ENCODE measurements at regions not wholly inside any gene's neighbourhood (a gene's known extent, or its start where the extent isn't known, plus 50 kb on each side); places are given as distances from the start of the nearest gene placed in this dataset.

GRCh38 chr3:72129501-72130094, 344.6 kb upstream of the PROK2 start:
- Histone ChIP-seq H3K4me3 (ENCODE audit: low read depth, low read length) (no peak overlapping the region), H3K36me3 (ENCODE audit: control insufficient read depth, insufficient read depth, low read length) (no peaks in the 10 kb centered on the region), H3K27me3 (ENCODE audit: control insufficient read depth, insufficient read depth, low read length) (peaks cover 2% of the 10 kb centered on the region), H3K9ac (ENCODE audit: low read depth, low read length) (no peak overlapping the region), H3K9me3 (ENCODE audit: control insufficient read depth, insufficient read depth, low read length) (no peaks in the 10 kb centered on the region), H3K4me1 (ENCODE audit: control insufficient read depth, insufficient read depth, low read length) (peaks cover 2% of the 10 kb centered on the region)

GRCh38 chr3:72128921-72129320, 344.0 kb upstream of the PROK2 start:
- no peak overlapping the region for H3K4me3 ChIP-seq (ENCODE audit: low read depth, low read length)
- no peaks in the 10 kb centered on the region for H3K4me1 ChIP-seq (ENCODE audit: control insufficient read depth, insufficient read depth, low read length)
- no peak overlapping the region for H3K9ac ChIP-seq (ENCODE audit: low read depth, low read length)
- no peaks in the 10 kb centered on the region for H3K9me3 ChIP-seq (ENCODE audit: control insufficient read depth, insufficient read depth, low read length)
- peaks cover 2% of the 10 kb centered on the region for H3K27me3 ChIP-seq (ENCODE audit: control insufficient read depth, insufficient read depth, low read length)
- no peaks in the 10 kb centered on the region for H3K36me3 ChIP-seq (ENCODE audit: control insufficient read depth, insufficient read depth, low read length)

GRCh38 chr3:72127844-72128243, 342.9 kb upstream of the PROK2 start:
- Histone ChIP-seq H3K9ac (ENCODE audit: low read depth, low read length) (no peak overlapping the region), H3K4me3 (ENCODE audit: low read depth, low read length) (no peak overlapping the region), H3K9me3 (ENCODE audit: control insufficient read depth, insufficient read depth, low read length) (no peaks in the 10 kb centered on the region), H3K4me1 (ENCODE audit: control insufficient read depth, insufficient read depth, low read length) (no peaks in the 10 kb centered on the region), H3K36me3 (ENCODE audit: control insufficient read depth, insufficient read depth, low read length) (no peaks in the 10 kb centered on the region), H3K27me3 (ENCODE audit: control insufficient read depth, insufficient read depth, low read length) (peaks cover under 1% of the 10 kb centered on the region)

- H3K9ac ChIP-seq (ENCODE audit: low read depth, low read length), result no peak overlapping the region
- H3K4me1 ChIP-seq (ENCODE audit: control insufficient read depth, insufficient read depth, low read length), result no peaks in the 10 kb centered on the region
- H3K9me3 ChIP-seq (ENCODE audit: control insufficient read depth, insufficient read depth, low read length), result no peaks in the 10 kb centered on the region
- no peaks in the 10 kb centered on the region for H3K27me3 ChIP-seq (ENCODE audit: control insufficient read depth, insufficient read depth, low read length)
- H3K36me3 ChIP-seq (ENCODE audit: control insufficient read depth, insufficient read depth, low read length), result no peaks in the 10 kb centered on the region
- no peak overlapping the region for H3K4me3 ChIP-seq (ENCODE audit: low read depth, low read length)
Observed at GRCh38 chr3:72127224-72127612, 342.3 kb upstream of the PROK2 start.

- no peak overlapping the region for H3K9ac ChIP-seq (ENCODE audit: low read depth, low read length)
- no peaks in the 10 kb centered on the region for H3K9me3 ChIP-seq (ENCODE audit: control insufficient read depth, insufficient read depth, low read length)
- no peaks in the 10 kb centered on the region for H3K36me3 ChIP-seq (ENCODE audit: control insufficient read depth, insufficient read depth, low read length)
- H3K4me3 ChIP-seq (ENCODE audit: low read depth, low read length), result no peak overlapping the region
- H3K27me3 ChIP-seq (ENCODE audit: control insufficient read depth, insufficient read depth, low read length), result no peaks in the 10 kb centered on the region
- no peaks in the 10 kb centered on the region for H3K4me1 ChIP-seq (ENCODE audit: control insufficient read depth, insufficient read depth, low read length)
Observed at GRCh38 chr3:72126441-72127223, 341.7 kb upstream of the PROK2 start.

- H3K4me1 ChIP-seq (ENCODE audit: control insufficient read depth, insufficient read depth, low read length), result no peaks in the 10 kb centered on the region
- H3K27me3 ChIP-seq (ENCODE audit: control insufficient read depth, insufficient read depth, low read length), result no peaks in the 10 kb centered on the region
- H3K36me3 ChIP-seq (ENCODE audit: control insufficient read depth, insufficient read depth, low read length), result no peaks in the 10 kb centered on the region
- H3K9ac ChIP-seq (ENCODE audit: low read depth, low read length), result no peak overlapping the region
- H3K4me3 ChIP-seq (ENCODE audit: low read depth, low read length), result no peak overlapping the region
- H3K9me3 ChIP-seq (ENCODE audit: control insufficient read depth, insufficient read depth, low read length), result no peaks in the 10 kb centered on the region
Observed at GRCh38 chr3:72123908-72124441, 339.0 kb upstream of the PROK2 start.

- Histone ChIP-seq H3K4me3 (ENCODE audit: low read depth, low read length) (no peak overlapping the region), H3K4me1 (ENCODE audit: control insufficient read depth, insufficient read depth, low read length) (no peaks in the 10 kb centered on the region), H3K27me3 (ENCODE audit: control insufficient read depth, insufficient read depth, low read length) (no peaks in the 10 kb centered on the region), H3K9me3 (ENCODE audit: control insufficient read depth, insufficient read depth, low read length) (no peaks in the 10 kb centered on the region), H3K36me3 (ENCODE audit: control insufficient read depth, insufficient read depth, low read length) (no peaks in the 10 kb centered on the region), H3K9ac (ENCODE audit: low read depth, low read length) (no peak overlapping the region)
Observed at GRCh38 chr3:72120806-72121778, 336.1 kb upstream of the PROK2 start.

GRCh38 chr3:72120039-72120438, 335.1 kb upstream of the PROK2 start:
- no peak overlapping the region for H3K4me3 ChIP-seq (ENCODE audit: low read depth, low read length)
- H3K4me1 ChIP-seq (ENCODE audit: control insufficient read depth, insufficient read depth, low read length), result no peaks in the 10 kb centered on the region
- H3K9ac ChIP-seq (ENCODE audit: low read depth, low read length), result no peak overlapping the region
- no peaks in the 10 kb centered on the region for H3K36me3 ChIP-seq (ENCODE audit: control insufficient read depth, insufficient read depth, low read length)
- no peaks in the 10 kb centered on the region for H3K27me3 ChIP-seq (ENCODE audit: control insufficient read depth, insufficient read depth, low read length)
- H3K9me3 ChIP-seq (ENCODE audit: control insufficient read depth, insufficient read depth, low read length), result no peaks in the 10 kb centered on the region

- Histone ChIP-seq H3K4me3 (ENCODE audit: low read depth, low read length) (no peak overlapping the region), H3K27me3 (ENCODE audit: control insufficient read depth, insufficient read depth, low read length) (no peaks in the 10 kb centered on the region), H3K36me3 (ENCODE audit: control insufficient read depth, insufficient read depth, low read length) (no peaks in the 10 kb centered on the region), H3K9ac (ENCODE audit: low read depth, low read length) (no peak overlapping the region), H3K9me3 (ENCODE audit: control insufficient read depth, insufficient read depth, low read length) (no peaks in the 10 kb centered on the region), H3K4me1 (ENCODE audit: control insufficient read depth, insufficient read depth, low read length) (no peaks in the 10 kb centered on the region)
Observed at GRCh38 chr3:72118628-72119027, 333.7 kb upstream of the PROK2 start.

- H3K4me3 ChIP-seq (ENCODE audit: low read depth, low read length), result no peak overlapping the region
- H3K27me3 ChIP-seq (ENCODE audit: control insufficient read depth, insufficient read depth, low read length), result no peaks in the 10 kb centered on the region
- H3K36me3 ChIP-seq (ENCODE audit: control insufficient read depth, insufficient read depth, low read length), result no peaks in the 10 kb centered on the region
- no peaks in the 10 kb centered on the region for H3K9me3 ChIP-seq (ENCODE audit: control insufficient read depth, insufficient read depth, low read length)
- H3K9ac ChIP-seq (ENCODE audit: low read depth, low read length), result no peak overlapping the region
- no peaks in the 10 kb centered on the region for H3K4me1 ChIP-seq (ENCODE audit: control insufficient read depth, insufficient read depth, low read length)
Observed at GRCh38 chr3:72116226-72116625, 331.3 kb upstream of the PROK2 start.

- H3K9ac ChIP-seq (ENCODE audit: low read depth, low read length), result no peak overlapping the region
- H3K9me3 ChIP-seq (ENCODE audit: control insufficient read depth, insufficient read depth, low read length), result no peaks in the 10 kb centered on the region
- H3K4me1 ChIP-seq (ENCODE audit: control insufficient read depth, insufficient read depth, low read length), result no peaks in the 10 kb centered on the region
- no peaks in the 10 kb centered on the region for H3K27me3 ChIP-seq (ENCODE audit: control insufficient read depth, insufficient read depth, low read length)
- no peaks in the 10 kb centered on the region for H3K36me3 ChIP-seq (ENCODE audit: control insufficient read depth, insufficient read depth, low read length)
- H3K4me3 ChIP-seq (ENCODE audit: low read depth, low read length), result no peak overlapping the region
Observed at GRCh38 chr3:72115307-72115706, 330.4 kb upstream of the PROK2 start.
